ENCODE measurements at regions not wholly inside any gene's neighbourhood (a gene's known extent, or its start where the extent isn't known, plus 50 kb on each side); places are given as distances from the start of the nearest gene placed in this dataset.

DNA sequence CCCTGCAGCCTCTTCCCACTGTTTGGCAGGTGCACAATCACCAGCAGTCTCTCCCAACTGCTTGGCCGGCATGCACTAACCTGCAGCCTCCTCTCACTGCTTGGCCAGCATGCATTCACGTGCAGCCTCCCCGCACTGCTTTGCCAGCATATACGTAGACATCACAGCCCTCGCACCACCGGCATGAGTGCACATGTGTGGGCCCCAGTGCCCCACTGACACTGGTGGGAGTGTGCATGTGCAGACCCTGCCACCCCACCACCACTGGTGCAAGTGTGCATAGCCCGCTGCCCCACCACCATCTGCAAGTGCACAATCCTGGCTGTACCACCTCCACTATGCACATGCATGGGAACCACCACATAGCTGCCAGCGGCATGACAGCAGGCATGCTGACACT is 127.5 kb upstream of the SOX9 start:
- DNase-seq (ENCODE audit: low read depth, low spot score), result no peak
- Histone ChIP-seq H3K4me3 (no peak overlapping the region), H3K27ac (no peak overlapping the region), H3K9ac (ENCODE audit: insufficient read length) (no peak overlapping the region), H3K36me3 (ENCODE audit: insufficient read depth, low read length) (no peaks in the 10 kb centered on the region), H3K9me3 (ENCODE audit: low read depth, low read length) (no peaks in the 10 kb centered on the region)
- TF ChIP-seq POLR2AphosphoS5 (IDR thresholded peaks at IDR 0.05; ENCODE audit: borderline replicate concordance, low read depth, low read length), result no peak
- TF ChIP-seq EZH2 (IDR thresholded peaks at IDR 0.05), result no peak
- TF ChIP-seq FOXP2 (optimal IDR thresholded peaks at IDR 0.05; ENCODE audit: control extremely low read depth, extremely low read length, insufficient read depth), result no peak

DNA sequence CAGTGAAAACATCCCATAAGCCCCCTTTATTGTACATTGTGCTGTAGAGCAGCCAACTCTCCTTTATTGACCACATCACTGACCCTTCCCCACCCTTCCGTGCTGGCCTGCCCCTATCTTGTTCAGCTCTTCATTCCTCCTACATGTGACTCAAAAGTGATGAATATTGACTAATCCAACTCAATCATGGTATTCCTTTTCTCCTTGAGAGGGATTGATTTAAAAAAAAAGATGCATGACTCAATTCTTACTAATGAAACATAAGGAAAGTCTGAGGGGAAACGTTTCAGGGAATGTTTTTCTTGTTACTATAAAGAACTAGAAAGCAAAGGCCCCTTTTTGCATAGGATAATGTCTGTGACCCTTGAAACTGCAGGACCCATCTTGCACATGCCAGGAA is 125.2 kb upstream of the SOX9 start:
- no peak overlapping the region for H3K9ac ChIP-seq (ENCODE audit: insufficient read length)
- no peak overlapping the region for H3K27ac ChIP-seq
- H3K9me3 ChIP-seq (ENCODE audit: low read depth, low read length), result no peaks in the 10 kb centered on the region
- H3K4me3 ChIP-seq, result no peak overlapping the region
- H3K36me3 ChIP-seq (ENCODE audit: insufficient read depth, low read length), result no peaks in the 10 kb centered on the region
- TF ChIP-seq EZH2 (IDR thresholded peaks at IDR 0.05) (no peak), FOXP2 (optimal IDR thresholded peaks at IDR 0.05; ENCODE audit: control extremely low read depth, extremely low read length, insufficient read depth) (no peak), POLR2AphosphoS5 (IDR thresholded peaks at IDR 0.05; ENCODE audit: borderline replicate concordance, low read depth, low read length) (no peak)
- DNase-seq (ENCODE audit: low read depth, low spot score), result no peak

DNA sequence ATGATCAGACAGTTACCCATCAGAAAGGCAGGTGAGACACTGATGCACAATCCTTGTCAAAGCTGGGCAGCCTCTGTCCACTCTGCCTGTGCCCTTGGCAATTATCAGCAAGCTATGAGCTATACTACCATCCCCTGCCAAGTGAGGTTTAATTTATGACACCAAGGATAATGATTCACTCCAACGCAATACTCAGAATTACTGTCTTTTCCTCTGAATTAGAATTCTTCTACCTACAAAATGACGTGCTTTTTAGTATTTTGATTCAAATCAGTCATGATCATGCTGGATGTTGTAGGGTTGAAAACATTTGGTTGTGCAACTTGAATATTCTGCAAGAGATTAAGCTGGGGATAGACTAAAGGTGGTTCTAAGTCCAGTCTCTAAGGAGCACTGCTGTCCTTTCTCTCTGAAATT is 116.8 kb upstream of the SOX9 start:
- Histone ChIP-seq H3K27ac (no peak overlapping the region), H3K9ac (ENCODE audit: insufficient read length) (no peak overlapping the region), H3K4me3 (no peak overlapping the region)

DNA sequence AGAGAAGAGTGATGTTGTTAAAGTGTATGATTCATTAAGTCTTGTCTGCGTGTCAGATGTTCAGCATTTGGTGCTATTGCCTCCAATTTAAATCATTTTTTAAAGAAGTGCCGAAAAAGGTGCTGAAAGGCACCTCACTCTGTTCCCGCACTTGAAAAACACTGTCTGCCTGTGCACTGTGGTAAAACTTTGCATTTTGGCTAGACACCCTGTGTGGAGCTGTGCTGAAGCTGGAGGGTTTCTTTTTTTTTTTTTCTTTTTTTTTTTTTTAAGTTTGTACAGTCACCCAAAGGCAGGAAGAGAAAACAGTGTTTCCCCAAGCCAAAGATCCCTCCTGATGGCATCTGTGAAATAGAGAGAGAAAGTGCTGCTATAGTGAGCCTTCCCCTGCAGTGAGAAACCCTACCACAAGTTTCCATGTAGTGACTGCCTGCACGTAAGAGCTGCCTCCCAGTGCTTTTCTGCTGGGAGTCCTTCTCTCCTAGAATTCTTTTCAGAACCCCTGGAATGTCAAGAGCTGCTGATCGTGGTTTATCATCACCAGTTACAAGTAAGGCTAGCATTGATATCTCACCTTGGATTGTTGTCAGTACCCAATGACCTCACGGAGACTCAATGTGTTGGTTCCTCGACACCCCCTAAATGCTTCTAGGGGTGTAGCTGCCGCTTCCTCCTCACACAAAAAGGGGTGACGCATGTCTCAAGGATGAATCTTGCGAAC is 116.0 kb upstream of the SOX9 start:
- DNase-seq (ENCODE audit: low read depth, low spot score), result no peak
- no peaks in the 10 kb centered on the region for H3K9me3 ChIP-seq (ENCODE audit: low read depth, low read length)
- no peak overlapping the region for H3K4me3 ChIP-seq
- no peak overlapping the region for H3K9ac ChIP-seq (ENCODE audit: insufficient read length)
- TF ChIP-seq EZH2 (IDR thresholded peaks at IDR 0.05) (no peak), FOXP2 (optimal IDR thresholded peaks at IDR 0.05; ENCODE audit: control extremely low read depth, extremely low read length, insufficient read depth) (no peak), POLR2AphosphoS5 (IDR thresholded peaks at IDR 0.05; ENCODE audit: borderline replicate concordance, low read depth, low read length) (no peak)
- no peaks in the 10 kb centered on the region for H3K36me3 ChIP-seq (ENCODE audit: insufficient read depth, low read length)
- H3K27ac ChIP-seq, result no peak overlapping the region

More for the DNA sequence above, 116.8 kb upstream of the SOX9 start:
- no peaks in the 10 kb centered on the region for H3K36me3 ChIP-seq (ENCODE audit: insufficient read depth, low read length)
- no peak for DNase-seq (ENCODE audit: low read depth, low spot score)
- H3K9me3 ChIP-seq (ENCODE audit: low read depth, low read length), result no peaks in the 10 kb centered on the region
- TF ChIP-seq FOXP2 (optimal IDR thresholded peaks at IDR 0.05; ENCODE audit: control extremely low read depth, extremely low read length, insufficient read depth), result no peak
- TF ChIP-seq EZH2 (IDR thresholded peaks at IDR 0.05), result no peak
- no peak for TF ChIP-seq POLR2AphosphoS5 (IDR thresholded peaks at IDR 0.05; ENCODE audit: borderline replicate concordance, low read depth, low read length)

DNA sequence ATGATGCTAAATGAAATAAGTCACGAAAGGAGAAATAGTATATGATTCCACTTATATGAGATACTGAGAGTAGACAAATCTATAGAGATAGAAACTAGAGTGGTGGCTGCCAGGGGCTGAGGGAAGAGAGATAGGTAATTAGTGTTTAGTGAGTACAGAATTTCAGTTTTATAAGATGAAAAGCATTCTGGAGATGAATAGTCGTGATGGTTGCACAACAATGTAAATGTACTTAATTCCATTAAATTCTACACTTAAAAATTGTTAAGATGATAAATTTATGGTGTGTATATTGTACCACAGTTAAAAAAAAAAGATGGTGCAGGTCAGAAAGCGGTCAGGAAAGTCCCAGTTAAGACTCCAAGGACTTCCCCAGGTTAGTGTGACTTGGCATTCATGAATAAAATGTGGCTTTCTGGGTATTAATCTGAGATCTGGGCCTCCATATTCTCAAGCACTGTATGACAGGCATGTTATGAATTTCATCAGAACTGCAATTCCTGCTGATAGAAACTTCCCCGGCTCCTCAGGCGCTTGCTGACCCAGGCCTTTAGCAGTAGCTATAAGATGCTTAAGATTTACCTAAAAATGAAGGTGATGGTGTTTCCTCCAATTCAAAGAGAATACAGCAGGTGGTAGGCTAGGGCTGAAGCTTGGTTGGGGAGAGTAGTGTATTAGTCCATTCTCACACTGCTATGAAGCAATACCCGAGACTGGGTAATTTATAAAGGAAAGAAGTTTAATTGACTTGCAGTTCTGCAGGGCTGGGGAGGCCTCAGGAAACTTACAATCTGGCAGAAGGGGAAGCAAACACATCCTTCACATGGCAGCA is 115.3 kb upstream of the SOX9 start:
- no peaks in the 10 kb centered on the region for H3K36me3 ChIP-seq (ENCODE audit: insufficient read depth, low read length)
- H3K4me3 ChIP-seq, result no peak overlapping the region
- TF ChIP-seq EZH2 (IDR thresholded peaks at IDR 0.05) (no peak), POLR2AphosphoS5 (IDR thresholded peaks at IDR 0.05; ENCODE audit: borderline replicate concordance, low read depth, low read length) (no peak), FOXP2 (optimal IDR thresholded peaks at IDR 0.05; ENCODE audit: control extremely low read depth, extremely low read length, insufficient read depth) (no peak)
- H3K27ac ChIP-seq, result no peak overlapping the region
- no peak for DNase-seq (ENCODE audit: low read depth, low spot score)
- H3K9ac ChIP-seq (ENCODE audit: insufficient read length), result no peak overlapping the region
- no peaks in the 10 kb centered on the region for H3K9me3 ChIP-seq (ENCODE audit: low read depth, low read length)

DNA sequence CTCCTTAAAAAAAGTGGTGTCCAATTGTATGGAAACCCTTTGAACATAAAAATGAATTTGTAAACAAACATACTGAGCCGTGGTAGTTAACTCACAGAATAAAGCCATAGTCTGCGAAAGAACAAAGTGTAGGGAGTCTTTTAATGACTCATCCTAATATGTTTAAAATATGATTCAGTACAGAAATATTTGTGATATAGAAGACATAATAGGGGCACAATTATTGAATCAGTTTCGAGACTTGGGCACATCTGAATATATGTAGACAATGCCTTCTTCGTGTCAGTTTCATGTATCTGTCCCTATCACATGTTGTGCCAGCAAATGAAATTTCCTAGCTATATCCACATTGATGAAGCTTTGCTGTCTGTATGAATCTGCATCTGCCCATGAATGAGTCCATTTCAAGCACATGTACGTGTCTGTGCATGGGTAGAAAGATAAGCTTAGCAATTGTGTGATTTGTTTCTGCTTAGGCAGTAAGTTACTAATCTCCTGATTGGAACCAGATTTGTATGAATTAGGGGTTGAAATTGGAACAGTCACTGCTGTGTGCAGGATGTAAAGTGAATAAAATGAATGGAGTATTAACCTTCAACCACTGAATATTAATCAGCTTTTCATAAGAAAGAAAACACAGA is 112.5 kb upstream of the SOX9 start:
- H3K4me3 ChIP-seq, result no peak overlapping the region

DNA sequence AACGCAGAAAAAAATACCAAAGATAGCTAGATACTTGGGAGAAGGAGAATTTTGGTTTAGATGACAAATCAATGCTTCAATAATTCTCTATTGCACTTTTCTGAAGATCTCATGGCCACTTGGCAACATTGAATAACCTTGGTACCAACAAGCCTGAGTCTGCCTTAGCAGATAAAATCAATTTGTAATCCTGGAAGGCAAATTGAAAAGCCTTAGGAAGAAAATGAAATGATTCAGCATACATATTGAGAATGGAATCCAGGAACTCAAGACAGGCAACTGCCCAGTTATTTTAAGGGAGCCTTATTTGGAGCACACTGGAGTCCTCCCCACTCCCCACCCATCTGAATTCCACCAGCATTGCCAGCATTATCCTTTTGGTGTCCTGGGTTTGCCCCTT is 109.3 kb upstream of the SOX9 start:
- Histone ChIP-seq H3K4me3 (no peak overlapping the region), H3K9me3 (ENCODE audit: low read depth, low read length) (no peaks in the 10 kb centered on the region), H3K27ac (no peak overlapping the region), H3K36me3 (ENCODE audit: insufficient read depth, low read length) (no peaks in the 10 kb centered on the region), H3K9ac (ENCODE audit: insufficient read length) (no peak overlapping the region)
- DNase-seq (ENCODE audit: low read depth, low spot score), result no peak
- no peak for TF ChIP-seq POLR2AphosphoS5 (IDR thresholded peaks at IDR 0.05; ENCODE audit: borderline replicate concordance, low read depth, low read length)
- TF ChIP-seq EZH2 (IDR thresholded peaks at IDR 0.05), result no peak
- no peak for TF ChIP-seq FOXP2 (optimal IDR thresholded peaks at IDR 0.05; ENCODE audit: control extremely low read depth, extremely low read length, insufficient read depth)

More for the DNA sequence above, 112.5 kb upstream of the SOX9 start:
- H3K27ac ChIP-seq, result no peak overlapping the region
- H3K9ac ChIP-seq (ENCODE audit: insufficient read length), result no peak overlapping the region
- DNase-seq (ENCODE audit: low read depth, low spot score), result no peak
- H3K9me3 ChIP-seq (ENCODE audit: low read depth, low read length), result no peaks in the 10 kb centered on the region
- no peak for TF ChIP-seq FOXP2 (optimal IDR thresholded peaks at IDR 0.05; ENCODE audit: control extremely low read depth, extremely low read length, insufficient read depth)
- TF ChIP-seq EZH2 (IDR thresholded peaks at IDR 0.05), result no peak
- TF ChIP-seq POLR2AphosphoS5 (IDR thresholded peaks at IDR 0.05; ENCODE audit: borderline replicate concordance, low read depth, low read length), result no peak
- H3K36me3 ChIP-seq (ENCODE audit: insufficient read depth, low read length), result no peaks in the 10 kb centered on the region

DNA sequence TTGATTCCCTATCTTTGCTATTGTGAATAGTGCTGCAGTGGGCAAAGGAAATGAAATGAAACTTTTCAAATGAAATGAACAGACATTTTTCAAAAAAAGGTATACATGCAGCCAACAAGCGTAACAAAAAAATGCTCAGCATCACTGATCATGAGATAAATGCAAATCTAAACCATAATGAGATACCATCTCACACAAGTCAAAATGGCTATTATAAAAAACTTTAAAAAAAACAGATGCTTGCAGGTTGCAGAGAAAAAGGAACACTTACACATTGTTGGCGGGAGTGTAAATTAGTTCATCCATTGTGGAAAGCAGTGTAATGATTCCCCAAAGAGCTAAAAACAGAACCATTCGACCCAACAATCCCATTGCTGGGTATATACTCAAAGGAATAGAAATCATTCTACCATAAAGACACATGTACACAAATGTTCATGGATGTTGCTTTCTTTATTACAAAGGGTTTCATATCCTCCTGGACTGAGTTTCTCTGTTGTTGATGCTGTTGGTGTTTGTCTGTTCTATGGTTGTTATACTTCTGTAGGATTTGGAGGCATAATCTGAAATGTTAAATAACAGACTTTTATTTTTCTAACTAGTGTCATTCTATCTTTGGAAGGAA is 99.3 kb upstream of the SOX9 start:
- Histone ChIP-seq H3K36me3 (ENCODE audit: insufficient read depth, low read length) (no peaks in the 10 kb centered on the region), H3K27ac (no peak overlapping the region), H3K4me3 (no peak overlapping the region), H3K9ac (ENCODE audit: insufficient read length) (no peak overlapping the region), H3K9me3 (ENCODE audit: low read depth, low read length) (no peaks in the 10 kb centered on the region)
- DNase-seq (ENCODE audit: low read depth, low spot score), result no peak
- no peak for TF ChIP-seq POLR2AphosphoS5 (IDR thresholded peaks at IDR 0.05; ENCODE audit: borderline replicate concordance, low read depth, low read length)
- no peak for TF ChIP-seq FOXP2 (optimal IDR thresholded peaks at IDR 0.05; ENCODE audit: control extremely low read depth, extremely low read length, insufficient read depth)
- no peak for TF ChIP-seq EZH2 (IDR thresholded peaks at IDR 0.05)
